ENCODE measurements at regions not wholly inside any gene's neighbourhood (a gene's known extent, or its start where the extent isn't known, plus 50 kb on each side); places are given as distances from the start of the nearest gene placed in this dataset.
A peak's percentile ranks its signal among the peaks of the same experiment; 100 is the strongest.

DNA sequence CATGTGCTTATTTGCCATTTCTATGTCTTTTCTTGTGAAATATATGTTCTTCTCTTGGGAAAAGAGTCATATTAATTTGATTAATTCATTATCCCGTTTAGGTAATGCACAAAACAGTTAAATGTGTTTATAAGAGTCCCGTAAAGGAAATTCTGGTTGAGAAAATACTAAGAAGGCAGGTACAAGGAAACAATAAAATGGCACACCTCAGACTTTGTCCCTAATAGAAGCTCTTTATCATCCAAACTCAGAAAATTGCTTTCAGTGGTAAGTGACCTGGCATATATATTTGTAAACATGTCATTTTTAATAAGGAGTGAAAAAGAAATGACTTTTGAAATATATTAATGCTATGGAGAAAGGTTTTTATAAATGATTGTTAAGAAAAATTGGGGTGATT is 540.5 kb upstream of the CITED2 start:
- H3K27ac Mint-ChIP-seq (ENCODE audit: unreplicated experiment) = no peak overlapping the region
- no peak overlapping the region for H3K4me3 Mint-ChIP-seq
- no peaks in the 10 kb centered on the region for H3K27me3 Mint-ChIP-seq (ENCODE audit: low read depth)
- no peak for DNase-seq (ENCODE audit: low read depth, low spot score)
- TF ChIP-seq, protein P1, sequence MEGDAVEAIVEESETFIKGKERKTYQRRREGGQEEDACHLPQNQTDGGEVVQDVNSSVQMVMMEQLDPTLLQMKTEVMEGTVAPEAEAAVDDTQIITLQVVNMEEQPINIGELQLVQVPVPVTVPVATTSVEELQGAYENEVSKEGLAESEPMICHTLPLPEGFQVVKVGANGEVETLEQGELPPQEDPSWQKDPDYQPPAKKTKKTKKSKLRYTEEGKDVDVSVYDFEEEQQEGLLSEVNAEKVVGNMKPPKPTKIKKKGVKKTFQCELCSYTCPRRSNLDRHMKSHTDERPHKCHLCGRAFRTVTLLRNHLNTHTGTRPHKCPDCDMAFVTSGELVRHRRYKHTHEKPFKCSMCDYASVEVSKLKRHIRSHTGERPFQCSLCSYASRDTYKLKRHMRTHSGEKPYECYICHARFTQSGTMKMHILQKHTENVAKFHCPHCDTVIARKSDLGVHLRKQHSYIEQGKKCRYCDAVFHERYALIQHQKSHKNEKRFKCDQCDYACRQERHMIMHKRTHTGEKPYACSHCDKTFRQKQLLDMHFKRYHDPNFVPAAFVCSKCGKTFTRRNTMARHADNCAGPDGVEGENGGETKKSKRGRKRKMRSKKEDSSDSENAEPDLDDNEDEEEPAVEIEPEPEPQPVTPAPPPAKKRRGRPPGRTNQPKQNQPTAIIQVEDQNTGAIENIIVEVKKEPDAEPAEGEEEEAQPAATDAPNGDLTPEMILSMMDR (conservative IDR thresholded peaks at IDR 0.05) = no peak
- peaks cover 23% of the 10 kb centered on the region for H3K4me1 Mint-ChIP-seq
- peaks cover 10% of the 10 kb centered on the region for H3K36me3 Mint-ChIP-seq (ENCODE audit: low read depth)
- peaks cover 12% of the 10 kb centered on the region for H3K9me3 Mint-ChIP-seq

GRCh38 chr6:139912735-139913400 is 538.4 kb upstream of the CITED2 start:
- H3K9me3 Mint-ChIP-seq = peaks cover 10% of the 10 kb centered on the region
- TF ChIP-seq, protein P1 (conservative IDR thresholded peaks at IDR 0.05) = no peak
- DNase-seq (ENCODE audit: low read depth, low spot score) = no peak
- no peaks in the 10 kb centered on the region for H3K27me3 Mint-ChIP-seq (ENCODE audit: low read depth)
- no peak overlapping the region for H3K4me3 Mint-ChIP-seq
- no peak overlapping the region for H3K27ac Mint-ChIP-seq (ENCODE audit: unreplicated experiment)
- peaks cover 12% of the 10 kb centered on the region for H3K36me3 Mint-ChIP-seq (ENCODE audit: low read depth)
- H3K4me1 Mint-ChIP-seq = peaks cover 5% of the 10 kb centered on the region

- Mint-ChIP-seq H3K36me3 (ENCODE audit: low read depth) (peaks cover 12% of the 10 kb centered on the region), H3K9me3 (peaks cover 10% of the 10 kb centered on the region), H3K4me3 (no peak overlapping the region), H3K27ac (ENCODE audit: unreplicated experiment) (peak overlapping the region; percentile 27), H3K27me3 (ENCODE audit: low read depth) (no peaks in the 10 kb centered on the region), H3K4me1 (peaks cover 27% of the 10 kb centered on the region)
- TF ChIP-seq, protein P1 (conservative IDR thresholded peaks at IDR 0.05) = no peak
- DNase-seq (ENCODE audit: low read depth, low spot score) = no peak
Observed at GRCh38 chr6:139909992-139910391, 535.5 kb upstream of the CITED2 start.

- peaks cover 10% of the 10 kb centered on the region for H3K9me3 Mint-ChIP-seq
- no peak for DNase-seq (ENCODE audit: low read depth, low spot score)
- TF ChIP-seq, protein P1 (conservative IDR thresholded peaks at IDR 0.05) = no peak
- peaks cover 8% of the 10 kb centered on the region for H3K36me3 Mint-ChIP-seq (ENCODE audit: low read depth)
- no peaks in the 10 kb centered on the region for H3K27me3 Mint-ChIP-seq (ENCODE audit: low read depth)
- H3K4me1 Mint-ChIP-seq = peaks cover 43% of the 10 kb centered on the region
- H3K27ac Mint-ChIP-seq (ENCODE audit: unreplicated experiment) = peak overlapping the region; percentile 91
- H3K4me3 Mint-ChIP-seq = no peak overlapping the region
Observed at GRCh38 chr6:139905404-139906052, 531.1 kb upstream of the CITED2 start.

GRCh38 chr6:139904568-139904967 is 530.1 kb upstream of the CITED2 start:
- peaks cover 43% of the 10 kb centered on the region for H3K4me1 Mint-ChIP-seq
- TF ChIP-seq, protein P1 (conservative IDR thresholded peaks at IDR 0.05) = no peak
- no peak overlapping the region for H3K27ac Mint-ChIP-seq (ENCODE audit: unreplicated experiment)
- peaks cover 5% of the 10 kb centered on the region for H3K36me3 Mint-ChIP-seq (ENCODE audit: low read depth)
- H3K9me3 Mint-ChIP-seq = peaks cover 9% of the 10 kb centered on the region
- no peak for DNase-seq (ENCODE audit: low read depth, low spot score)
- no peak overlapping the region for H3K4me3 Mint-ChIP-seq
- H3K27me3 Mint-ChIP-seq (ENCODE audit: low read depth) = no peaks in the 10 kb centered on the region

Measured in neural crest cell (in vitro differentiated cells).